Right lobe of liver (tissue), 4 donors: ENCODE measurements at regions not wholly inside any gene's neighbourhood (a gene's known extent, or its start where the extent isn't known, plus 50 kb on each side); places are given as distances from the start of the nearest gene placed in this dataset.

Experiments used
- CTCF ChIP-seq, 4 donors: fragments of 200-600 bp in 3 of 4; fragments of 450-650 bp in 1 of 4; IDR thresholded peaks; one replicate each; pipeline versions ENCODE4 v1.5.1 to v1.8.0; 2016 to 2022; ENCODE audit warnings: antibody characterized with exemption in 4 of 4, mild to moderate bottlenecking in 2 of 4
- POLR2A ChIP-seq: fragments of 450-650 bp; IDR thresholded peaks from one replicate; pipeline ENCODE4 v1.6.1; 2017; ENCODE audit warnings: antibody characterized with exemption, mild to moderate bottlenecking
- donor health status: DM: no; HTN: no; CAD: no.
- donor health status: DM: no; HTN: no; CAD: no.
- donor health status: DM: no; HTN: yes; CAD: no.

- no peak for TF ChIP-seq CTCF (IDR thresholded peaks at IDR 0.05)
- TF ChIP-seq POLR2A, result no peak
These were observed 341.7 kb downstream of the CDH26 start for GRCh38 chr20:60299951-60300350.
